Activated naive CD8-positive, alpha-beta T cell treated with anti-CD3 and anti-CD28 coated beads for 36 hours (primary cell): ENCODE measurements at regions not wholly inside any gene's neighbourhood (a gene's known extent, or its start where the extent isn't known, plus 50 kb on each side); places are given as distances from the start of the nearest gene placed in this dataset.

ENCODE experiments used
- DNase-seq: peaks from one replicate; pipeline ENCODE4 v3.0.0; 2021
- H3K27ac Mint-ChIP-seq: one replicate; pipeline ENCODE4 v1.8.0; 2022; ENCODE audit warnings: mild to moderate bottlenecking, moderate library complexity, mixed read lengths
- H3K27me3 Mint-ChIP-seq: one replicate; pipeline ENCODE4 v1.8.0; 2022; ENCODE audit warnings: mild to moderate bottlenecking, mixed read lengths
- H3K36me3 Mint-ChIP-seq: one replicate; pipeline ENCODE4 v1.8.0; 2021; ENCODE audit warnings: mild to moderate bottlenecking, mixed read lengths
- H3K4me1 Mint-ChIP-seq: one replicate; pipeline ENCODE4 v1.8.0; 2021; ENCODE audit warnings: mixed read lengths
- H3K4me3 Mint-ChIP-seq: one replicate; pipeline ENCODE4 v1.8.0; 2022; ENCODE audit warnings: mild to moderate bottlenecking, moderate library complexity, mixed read lengths
- H3K9me3 Mint-ChIP-seq: one replicate; pipeline ENCODE4 v1.8.0; 2022; ENCODE audit warnings: mixed read lengths

DNA sequence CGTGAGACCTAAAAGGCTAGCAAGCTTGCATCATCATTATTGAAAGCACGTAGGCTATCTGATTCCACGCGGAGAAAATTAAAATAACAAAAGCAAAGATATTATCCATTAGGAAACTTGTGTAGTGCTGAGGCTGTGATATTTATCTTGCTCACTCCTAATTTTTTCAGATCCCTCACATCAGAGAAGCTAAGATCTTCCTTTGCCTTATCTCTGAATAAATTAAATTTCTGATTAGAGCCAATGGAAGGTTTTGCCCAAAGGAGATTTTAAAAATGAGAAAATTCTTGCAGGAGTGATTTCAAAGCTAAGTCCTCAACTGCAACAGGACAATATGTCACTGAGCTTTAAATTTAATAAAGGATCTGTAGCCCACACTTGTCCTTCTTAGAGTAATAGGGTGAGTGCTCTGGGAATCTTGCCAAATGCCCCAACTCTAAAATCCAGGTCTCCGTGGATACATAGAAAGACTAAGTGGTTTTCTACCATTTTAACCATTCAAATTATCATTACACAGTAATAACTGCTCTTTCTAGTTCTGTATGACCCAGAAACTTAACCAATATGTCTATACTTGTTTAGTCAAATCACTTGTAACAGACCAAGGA is 295.0 kb downstream of the CAAP1 start:
- Mint-ChIP-seq H3K4me3 (no peak overlapping the region), H3K9me3 (peaks cover 8% of the 10 kb centered on the region), H3K27ac (no peak overlapping the region), H3K27me3 (no peaks in the 10 kb centered on the region), H3K4me1 (no peaks in the 10 kb centered on the region), H3K36me3 (no peaks in the 10 kb centered on the region)
- DNase-seq = no peak

DNA sequence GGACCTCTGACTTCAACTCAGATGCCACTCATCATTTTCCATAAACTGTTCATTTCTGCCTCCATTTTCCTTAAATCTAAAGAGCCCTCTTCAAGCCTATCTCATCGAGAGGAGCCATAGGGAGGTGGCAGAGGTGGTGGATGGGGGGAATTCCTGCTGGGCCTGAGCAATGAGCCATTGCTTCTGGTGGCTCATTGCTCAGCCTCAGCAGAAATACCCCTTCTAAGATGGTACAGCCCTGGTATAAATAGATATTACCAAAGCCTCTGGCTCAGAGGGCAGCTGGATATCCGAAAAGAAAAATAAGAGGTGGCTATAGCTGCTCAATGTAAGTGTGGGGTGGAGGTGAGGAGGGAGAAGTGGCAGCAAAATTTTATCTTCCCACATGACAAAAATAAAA is 313.5 kb downstream of the CAAP1 start:
- Mint-ChIP-seq H3K4me3 (no peak overlapping the region), H3K9me3 (no peaks in the 10 kb centered on the region)

DNA sequence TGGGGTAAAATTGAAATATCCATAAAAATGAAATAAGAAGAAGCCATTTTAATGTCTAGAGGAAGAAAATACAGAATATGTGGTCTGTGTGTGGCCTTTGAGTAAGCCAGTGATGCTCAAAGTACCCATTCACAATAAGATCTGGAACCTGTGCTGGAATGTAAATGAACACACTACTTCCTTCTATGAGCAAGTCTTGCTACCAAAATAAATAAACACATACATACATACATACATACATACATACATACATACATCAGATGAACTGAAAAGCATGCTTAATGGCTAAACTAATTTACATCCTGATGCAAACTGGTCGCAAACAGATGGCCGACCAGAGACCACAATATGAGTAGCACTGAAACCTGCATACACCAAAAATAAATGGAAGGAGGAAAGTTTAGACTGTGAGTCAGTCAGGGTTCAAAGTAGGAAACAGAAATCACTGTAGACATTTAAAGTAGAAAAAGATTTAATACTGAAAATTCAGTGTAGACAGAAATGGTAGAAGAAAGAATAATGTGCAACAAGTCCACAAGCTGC is 317.6 kb downstream of the CAAP1 start:
- H3K4me1 Mint-ChIP-seq = no peaks in the 10 kb centered on the region
- no peaks in the 10 kb centered on the region for H3K27me3 Mint-ChIP-seq
- no peaks in the 10 kb centered on the region for H3K36me3 Mint-ChIP-seq
- no peak overlapping the region for H3K4me3 Mint-ChIP-seq
- no peak overlapping the region for H3K27ac Mint-ChIP-seq
- no peak for DNase-seq
- H3K9me3 Mint-ChIP-seq = no peaks in the 10 kb centered on the region

More for the DNA sequence above, 313.5 kb downstream of the CAAP1 start:
- H3K4me1 Mint-ChIP-seq = no peaks in the 10 kb centered on the region
- no peaks in the 10 kb centered on the region for H3K36me3 Mint-ChIP-seq
- H3K27ac Mint-ChIP-seq = no peak overlapping the region
- no peaks in the 10 kb centered on the region for H3K27me3 Mint-ChIP-seq
- DNase-seq = no peak

- no peak overlapping the region for H3K27ac Mint-ChIP-seq
- H3K27me3 Mint-ChIP-seq = no peaks in the 10 kb centered on the region
- H3K4me3 Mint-ChIP-seq = no peak overlapping the region
- H3K4me1 Mint-ChIP-seq = no peaks in the 10 kb centered on the region
- H3K9me3 Mint-ChIP-seq = no peaks in the 10 kb centered on the region
- DNase-seq = no peak
- H3K36me3 Mint-ChIP-seq = no peaks in the 10 kb centered on the region
Measured at GRCh38 chr9:26574256-26574655, 318.3 kb downstream of the CAAP1 start.

GRCh38 chr9:26567976-26568375 is 324.6 kb downstream of the CAAP1 start:
- Mint-ChIP-seq H3K27me3 (no peaks in the 10 kb centered on the region), H3K27ac (no peak overlapping the region)

GRCh38 chr9:26566141-26566540 is 326.5 kb downstream of the CAAP1 start:
- no peaks in the 10 kb centered on the region for H3K36me3 Mint-ChIP-seq
- H3K27ac Mint-ChIP-seq = no peak overlapping the region
- no peak for DNase-seq
- H3K4me1 Mint-ChIP-seq = no peaks in the 10 kb centered on the region
- H3K4me3 Mint-ChIP-seq = no peak overlapping the region
- H3K9me3 Mint-ChIP-seq = peaks cover 2% of the 10 kb centered on the region
- no peaks in the 10 kb centered on the region for H3K27me3 Mint-ChIP-seq

More at GRCh38 chr9:26567976-26568375, 324.6 kb downstream of the CAAP1 start:
- no peaks in the 10 kb centered on the region for H3K4me1 Mint-ChIP-seq
- H3K36me3 Mint-ChIP-seq = no peaks in the 10 kb centered on the region
- no peak overlapping the region for H3K4me3 Mint-ChIP-seq
- H3K9me3 Mint-ChIP-seq = no peaks in the 10 kb centered on the region
- no peak for DNase-seq

DNA sequence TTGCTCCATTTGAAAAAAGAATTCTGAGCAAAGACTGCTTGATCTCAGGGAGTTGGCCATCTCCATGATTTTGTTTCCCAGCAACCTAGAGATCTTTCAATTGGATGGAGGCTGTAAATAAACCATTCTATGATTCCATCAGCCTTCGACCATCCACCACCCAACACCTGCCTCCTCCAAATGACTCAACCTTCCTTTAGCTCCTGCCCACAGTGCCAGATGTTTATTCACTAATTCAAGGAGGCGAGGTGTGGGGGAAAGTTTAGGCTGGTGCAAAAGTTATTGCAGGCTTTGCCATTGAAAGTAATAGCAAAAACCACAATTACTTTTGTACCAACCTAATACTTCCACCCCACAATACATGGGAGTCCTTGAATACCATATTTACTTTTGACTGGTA is 327.5 kb downstream of the CAAP1 start:
- no peaks in the 10 kb centered on the region for H3K36me3 Mint-ChIP-seq
- no peak overlapping the region for H3K27ac Mint-ChIP-seq
- H3K27me3 Mint-ChIP-seq = no peaks in the 10 kb centered on the region
- peaks cover 2% of the 10 kb centered on the region for H3K9me3 Mint-ChIP-seq
- no peaks in the 10 kb centered on the region for H3K4me1 Mint-ChIP-seq
- H3K4me3 Mint-ChIP-seq = no peak overlapping the region
- DNase-seq = no peak

DNA sequence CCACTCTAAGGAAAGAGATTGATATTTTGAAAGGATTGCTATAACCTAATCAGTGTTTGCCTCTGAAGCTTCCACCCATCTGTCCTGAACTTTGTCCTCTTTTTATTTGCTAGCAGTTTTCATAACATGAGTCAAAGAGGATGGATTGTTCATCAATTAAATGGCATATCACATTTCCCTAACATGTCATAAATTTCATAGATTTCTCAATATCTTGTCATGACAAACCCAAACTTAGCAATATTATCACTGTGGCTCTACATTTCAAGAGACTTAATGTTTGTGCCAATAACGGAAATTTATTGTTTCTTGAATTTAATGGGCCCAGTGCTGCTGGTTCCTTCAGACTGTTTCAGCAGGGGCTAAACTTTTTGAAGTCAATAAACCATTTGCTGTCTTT is 330.3 kb downstream of the CAAP1 start:
- DNase-seq = no peak
- Mint-ChIP-seq H3K27ac (no peak overlapping the region), H3K4me1 (no peaks in the 10 kb centered on the region), H3K36me3 (no peaks in the 10 kb centered on the region), H3K9me3 (peaks cover 5% of the 10 kb centered on the region), H3K27me3 (no peaks in the 10 kb centered on the region), H3K4me3 (no peak overlapping the region)

GRCh38 chr9:26561928-26562327 is 330.7 kb downstream of the CAAP1 start:
- Mint-ChIP-seq H3K4me3 (no peak overlapping the region), H3K9me3 (peaks cover 5% of the 10 kb centered on the region), H3K36me3 (no peaks in the 10 kb centered on the region), H3K27me3 (no peaks in the 10 kb centered on the region), H3K4me1 (no peaks in the 10 kb centered on the region), H3K27ac (no peak overlapping the region)
- DNase-seq = no peak

DNA sequence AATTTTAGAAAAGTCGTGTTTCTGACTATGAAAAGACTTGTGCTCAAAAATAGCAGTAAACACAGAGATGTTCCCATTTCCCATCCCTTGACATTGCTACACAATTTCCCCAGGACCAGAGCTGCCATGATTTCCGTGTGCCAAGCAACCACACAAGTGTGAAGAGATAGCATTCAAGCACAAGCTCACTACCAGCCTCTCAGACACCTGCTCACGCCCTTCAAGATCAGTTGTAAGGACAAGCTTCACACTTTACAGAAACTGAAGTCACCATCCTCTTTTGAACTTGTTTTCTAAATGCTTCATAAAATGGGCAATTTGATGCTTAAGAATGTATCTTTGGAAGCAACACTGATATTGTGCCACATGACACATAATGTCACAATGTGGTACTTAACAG is 333.1 kb downstream of the CAAP1 start:
- H3K36me3 Mint-ChIP-seq = no peaks in the 10 kb centered on the region
- H3K4me1 Mint-ChIP-seq = no peaks in the 10 kb centered on the region
- H3K27me3 Mint-ChIP-seq = no peaks in the 10 kb centered on the region
- H3K4me3 Mint-ChIP-seq = no peak overlapping the region
- peaks cover 7% of the 10 kb centered on the region for H3K9me3 Mint-ChIP-seq
- no peak overlapping the region for H3K27ac Mint-ChIP-seq
- DNase-seq = no peak

GRCh38 chr9:26551971-26552370 is 340.6 kb downstream of the CAAP1 start:
- no peaks in the 10 kb centered on the region for H3K36me3 Mint-ChIP-seq
- no peaks in the 10 kb centered on the region for H3K27me3 Mint-ChIP-seq
- no peak for DNase-seq
- peaks cover 1% of the 10 kb centered on the region for H3K9me3 Mint-ChIP-seq
- no peaks in the 10 kb centered on the region for H3K4me1 Mint-ChIP-seq
- H3K27ac Mint-ChIP-seq = no peak overlapping the region
- no peak overlapping the region for H3K4me3 Mint-ChIP-seq

DNA sequence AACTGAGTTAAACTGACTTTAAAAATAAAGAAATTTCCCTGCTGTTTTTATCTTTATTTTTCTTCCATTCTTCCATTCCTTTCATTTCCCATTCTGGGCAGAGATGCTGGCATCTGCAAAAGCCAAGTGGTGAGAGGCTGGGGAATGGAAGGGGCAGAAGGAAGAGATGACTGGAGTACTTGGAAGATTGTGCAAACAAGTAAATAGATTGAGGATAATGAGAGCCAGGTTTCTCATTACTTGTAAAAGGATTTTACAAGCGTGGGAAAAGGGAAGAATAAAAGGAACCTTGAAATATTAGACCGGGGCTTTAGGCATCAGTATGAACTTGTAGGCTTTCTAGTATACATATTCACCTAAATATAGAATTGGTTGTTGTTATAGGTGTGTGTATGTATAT is 341.2 kb downstream of the CAAP1 start:
- Mint-ChIP-seq H3K27ac (no peak overlapping the region), H3K27me3 (no peaks in the 10 kb centered on the region), H3K36me3 (no peaks in the 10 kb centered on the region), H3K9me3 (peaks cover 4% of the 10 kb centered on the region), H3K4me1 (no peaks in the 10 kb centered on the region), H3K4me3 (no peak overlapping the region)
- no peak for DNase-seq

- no peaks in the 10 kb centered on the region for H3K27me3 Mint-ChIP-seq
- H3K4me1 Mint-ChIP-seq = no peaks in the 10 kb centered on the region
- H3K9me3 Mint-ChIP-seq = peaks cover 5% of the 10 kb centered on the region
- no peaks in the 10 kb centered on the region for H3K36me3 Mint-ChIP-seq
- no peak for DNase-seq
- H3K27ac Mint-ChIP-seq = no peak overlapping the region
- H3K4me3 Mint-ChIP-seq = no peak overlapping the region
Measured at GRCh38 chr9:26548781-26549290, 343.8 kb downstream of the CAAP1 start.

DNA sequence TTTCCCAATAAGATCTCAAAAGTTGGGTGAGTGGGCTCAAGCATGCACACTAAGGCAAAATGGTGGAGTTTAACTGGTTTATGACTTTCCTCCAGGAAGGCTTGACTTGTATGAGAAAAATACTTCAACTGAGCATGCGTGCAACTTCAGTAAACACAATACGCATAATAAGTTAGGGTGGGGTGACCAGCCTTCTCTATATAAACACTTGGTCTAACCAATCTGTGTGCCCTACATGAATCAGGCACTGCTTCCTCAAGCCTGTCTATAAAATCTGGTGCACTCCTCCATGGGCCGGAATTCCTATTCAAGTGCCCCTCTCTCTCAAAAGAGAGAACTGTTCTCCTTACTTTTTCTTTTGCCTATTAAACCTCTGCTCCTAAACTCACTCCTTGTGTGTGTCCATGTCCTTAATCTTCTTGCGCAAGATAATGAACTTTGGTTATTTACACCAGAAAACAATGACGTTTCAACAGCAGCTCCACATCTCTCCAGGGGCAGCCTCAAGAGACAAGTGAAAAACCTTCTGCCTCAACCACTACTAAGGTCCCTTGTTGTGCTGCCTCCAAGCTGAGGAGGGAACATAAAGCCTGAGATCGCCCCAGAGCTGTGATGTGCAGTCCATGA is 352.6 kb downstream of the CAAP1 start:
- no peaks in the 10 kb centered on the region for H3K4me1 Mint-ChIP-seq
- H3K4me3 Mint-ChIP-seq = no peak overlapping the region
- DNase-seq = no peak
- no peaks in the 10 kb centered on the region for H3K27me3 Mint-ChIP-seq
- H3K9me3 Mint-ChIP-seq = peaks cover 16% of the 10 kb centered on the region
- no peaks in the 10 kb centered on the region for H3K36me3 Mint-ChIP-seq
- H3K27ac Mint-ChIP-seq = no peak overlapping the region

DNA sequence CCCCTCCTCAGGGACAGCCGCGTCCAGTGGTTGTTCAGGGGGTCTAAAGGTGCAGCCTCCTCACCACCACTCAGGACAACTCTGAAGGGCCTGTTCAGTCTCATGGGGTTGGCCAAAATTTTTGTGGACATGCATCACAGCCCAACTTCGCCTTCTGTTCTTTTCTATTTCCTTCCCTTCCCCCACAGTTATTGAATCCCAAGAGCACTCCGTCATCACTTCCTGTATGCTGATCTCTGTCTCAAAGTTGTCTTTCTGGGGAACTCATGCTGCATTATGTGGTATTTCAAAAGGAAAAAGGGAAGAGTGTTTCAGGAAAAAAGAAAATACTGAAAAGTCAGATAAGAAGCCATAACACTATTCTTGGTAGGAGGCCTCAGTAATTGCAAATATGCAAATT is 355.4 kb downstream of the CAAP1 start:
- no peak for DNase-seq
- no peaks in the 10 kb centered on the region for H3K36me3 Mint-ChIP-seq
- no peak overlapping the region for H3K27ac Mint-ChIP-seq
- H3K4me3 Mint-ChIP-seq = no peak overlapping the region
- no peaks in the 10 kb centered on the region for H3K27me3 Mint-ChIP-seq
- no peaks in the 10 kb centered on the region for H3K4me1 Mint-ChIP-seq
- peaks cover 11% of the 10 kb centered on the region for H3K9me3 Mint-ChIP-seq

DNA sequence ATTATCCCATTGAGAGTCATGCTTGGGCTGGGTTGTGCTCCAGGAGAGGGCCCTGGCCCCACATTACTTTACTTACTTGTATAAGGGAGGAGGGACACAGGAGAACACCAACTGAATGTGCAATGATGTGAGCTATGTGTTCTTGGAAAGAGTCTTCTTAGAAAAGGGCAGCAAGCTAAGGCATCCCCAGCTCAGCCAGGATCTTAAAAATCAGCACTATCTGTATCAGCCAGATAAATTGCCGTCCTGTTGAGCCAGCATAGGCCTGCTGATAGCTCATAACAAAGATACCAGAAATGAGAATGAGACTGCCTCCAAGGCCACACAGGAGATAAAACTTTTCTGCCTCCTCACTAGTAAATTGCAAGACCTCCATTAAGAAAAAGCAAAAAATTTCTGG is 357.5 kb downstream of the CAAP1 start:
- no peaks in the 10 kb centered on the region for H3K27me3 Mint-ChIP-seq
- no peak overlapping the region for H3K27ac Mint-ChIP-seq
- no peaks in the 10 kb centered on the region for H3K4me1 Mint-ChIP-seq
- no peak for DNase-seq
- no peak overlapping the region for H3K4me3 Mint-ChIP-seq
- H3K36me3 Mint-ChIP-seq = no peaks in the 10 kb centered on the region
- H3K9me3 Mint-ChIP-seq = peaks cover 9% of the 10 kb centered on the region
